HepG2 (cell line): ENCODE measurements at regions not wholly inside any gene's neighbourhood (a gene's known extent, or its start where the extent isn't known, plus 50 kb on each side); places are given as distances from the start of the nearest gene placed in this dataset.

Source experiments
- ATAC-seq: fragments of 200-7000 bp; cut with Tn5 transposase; 3 replicates; pipeline ENCODE4 v1.9.1; 2020; ENCODE audit warnings: mild to moderate bottlenecking, moderate library complexity
- BruUV-seq: library from RNA; stranded (reverse); fragments of 400-500 nt; replicated peaks from 2 replicates; lab custom pipeline; 2021; lab: Mats Ljungman, UMichigan
- CTCF ChIA-PET: fragments of 300-600 bp; formaldehyde crosslinking; extraction: SDS; loops from one replicate; lab custom pipeline; 2021; ENCODE audit warnings: low total read pairs, inconsistent platforms, low intra/inter-chr PET ratio; lab: Yijun Ruan, JAX
- POLR2A ChIA-PET: fragments of 350-600 bp; sonication (Branson Sonifier 250); formaldehyde crosslinking; loops from one replicate; lab custom pipeline; 2020; ENCODE audit warnings: antibody characterized with exemption, inconsistent platforms; lab: Yijun Ruan, JAX
- DNase-seq: peaks from one replicate; pipeline ENCODE4 v3.0.0-alpha.2; 2015; ENCODE audit warnings: low spot score
- FAIRE-seq: peaks from 3 replicates; lab custom pipeline; 2011; peaks lifted over from hg19 to GRCh38; lab: Jason Lieb, UNC
- H2AFZ ChIP-seq: one replicate; pipeline ENCODE4 v1.6.1; 2011; ENCODE audit warnings: low read length, inconsistent platforms
- H3K27ac ChIP-seq: fragments of 300-600 bp; 3 replicates; pipeline ENCODE4 v1.8.0; 2011; ENCODE audit warnings: mixed run types, mild to moderate bottlenecking, mixed read lengths, low read length, inconsistent platforms; ENCODE audit not compliant: insufficient read depth; ENCODE audit errors: extremely low read length
- H3K27me3 ChIP-seq, 2 experiments: fragments of 200-600 bp in 1 of 2; 2 replicates in 1 of 2; 3 replicates in 1 of 2; pipeline versions ENCODE4 v1.6.0 to v1.8.0; 2011; ENCODE audit warnings: low read length in 2 of 2, mild to moderate bottlenecking in 2 of 2, moderate library complexity in 2 of 2, inconsistent platforms in 1 of 2; ENCODE audit not compliant: insufficient read depth in 2 of 2, control insufficient read depth in 1 of 2
- H3K36me3 ChIP-seq, 2 experiments: fragments of 200-600 bp in 1 of 2; replicated peaks in 1 of 2; 2 replicates in 1 of 2; 3 replicates in 1 of 2; pipeline versions ENCODE4 v1.5.1 to v1.8.0; 2011; ENCODE audit warnings: low read length in 2 of 2, inconsistent platforms in 1 of 2; ENCODE audit not compliant: insufficient read depth in 2 of 2, control insufficient read depth in 1 of 2
- H3K4me1 ChIP-seq: 2 replicates; pipeline ENCODE4 v1.5.1; 2012; ENCODE audit warnings: low read length, inconsistent platforms; ENCODE audit not compliant: insufficient read depth
- H3K4me2 ChIP-seq: 2 replicates; pipeline ENCODE4 v1.6.0; 2011; ENCODE audit warnings: low read depth, low read length, inconsistent platforms
- H3K4me3 ChIP-seq, 3 experiments: fragments of 200-600 bp in 1 of 3; sonication (generic), shearing (Covaris generic) in 1 of 3; replicated peaks in 1 of 3; 2 replicates each; pipeline ENCODE4 v1.5.1; 2011 to 2016; ENCODE audit warnings: low read length in 3 of 3, inconsistent platforms in 2 of 3, low read depth in 2 of 3, mild to moderate bottlenecking in 2 of 3, control low read depth in 1 of 3, mixed read lengths in 1 of 3; ENCODE audit not compliant: insufficient read depth in 1 of 3
- H3K79me2 ChIP-seq: one replicate; pipeline ENCODE4 v1.6.1; 2011; ENCODE audit warnings: low read length, inconsistent platforms; ENCODE audit not compliant: insufficient read depth
- H3K9ac ChIP-seq: 2 replicates; pipeline ENCODE4 v1.6.0; 2011; ENCODE audit warnings: mild to moderate bottlenecking, low read depth, low read length, inconsistent platforms; ENCODE audit not compliant: insufficient read depth
- H3K9me3 ChIP-seq: 2 replicates; pipeline ENCODE4 v1.5.1; 2012; ENCODE audit warnings: mild to moderate bottlenecking, low read length
- H4K20me1 ChIP-seq: 2 replicates; pipeline ENCODE4 v1.6.0; 2011; ENCODE audit warnings: inconsistent platforms, mild to moderate bottlenecking, low read length, moderate library complexity; ENCODE audit not compliant: insufficient read depth
- EEA1 ChIP-seq: sonication (generic); formaldehyde crosslinking; IDR thresholded peaks from 2 replicates; pipeline ENCODE4 v1.5.1; 2020; ENCODE audit warnings: mild to moderate bottlenecking, missing genetic modification reagents, borderline replicate concordance
- KLF12 ChIP-seq: sonication (generic); formaldehyde crosslinking; IDR thresholded peaks from 2 replicates; pipeline ENCODE4 v1.4.0; 2020; ENCODE audit warnings: missing genetic modification reagents, borderline replicate concordance
- KLF9 ChIP-seq: IDR thresholded peaks from 2 replicates; pipeline ENCODE4 v1.6.1; 2016; ENCODE audit warnings: low read depth
- MBNL3 ChIP-seq: fragments of 250-450 bp; sonication (Bioruptor Pico); conservative IDR thresholded peaks from 2 replicates; pipeline ENCODE4 v1.8.0; 2022; ENCODE audit warnings: mild to moderate bottlenecking, inconsistent platforms
- MIER2 ChIP-seq: IDR thresholded peaks from 2 replicates; pipeline ENCODE4 v1.6.1; 2016; ENCODE audit warnings: missing biosample characterization, missing genetic modification reagents
- NRL ChIP-seq: sonication (generic); formaldehyde crosslinking; IDR thresholded peaks from 2 replicates; pipeline ENCODE4 v1.5.0; 2020; ENCODE audit warnings: missing genetic modification reagents, mild to moderate bottlenecking, moderate library complexity, borderline replicate concordance
- RARG ChIP-seq: sonication (generic); formaldehyde crosslinking; IDR thresholded peaks from 2 replicates; pipeline ENCODE4 v1.4.0; 2020; ENCODE audit warnings: low read depth, mild to moderate bottlenecking, missing genetic modification reagents
- SIN3A ChIP-seq: IDR thresholded peaks from 2 replicates; pipeline ENCODE4 v1.6.1; 2011; ENCODE audit warnings: low read depth, mild to moderate bottlenecking, control low read depth, low read length, borderline replicate concordance
- SIX4 ChIP-seq: sonication (generic); formaldehyde crosslinking; IDR thresholded peaks from 2 replicates; pipeline ENCODE4 v1.4.0; 2020; ENCODE audit warnings: missing genetic modification reagents
- TRIM24 ChIP-seq: sonication (generic); formaldehyde crosslinking; IDR thresholded peaks from 2 replicates; pipeline ENCODE4 v1.8.0; 2022; ENCODE audit warnings: mild to moderate bottlenecking, missing genetic modification reagents
- TSC22D2 ChIP-seq: sonication (generic); formaldehyde crosslinking; IDR thresholded peaks from 2 replicates; pipeline ENCODE4 v1.5.1; 2020; ENCODE audit warnings: missing genetic modification reagents, mild to moderate bottlenecking, borderline replicate concordance
- ZNF75D ChIP-seq: sonication (generic); formaldehyde crosslinking; IDR thresholded peaks from 2 replicates; pipeline ENCODE4 v1.8.1; 2023; ENCODE audit warnings: missing genetic modification reagents, mild to moderate bottlenecking, borderline replicate concordance
- ZNF766 ChIP-seq: sonication (generic); formaldehyde crosslinking; IDR thresholded peaks from 2 replicates; pipeline ENCODE4 v1.5.0; 2020; ENCODE audit warnings: missing genetic modification reagents, borderline replicate concordance
- ZSCAN22 ChIP-seq: sonication (generic); formaldehyde crosslinking; IDR thresholded peaks from 2 replicates; pipeline ENCODE4 v1.4.0; 2020; ENCODE audit warnings: mild to moderate bottlenecking, missing genetic modification reagents
- WGBS: methylation state at CpG from one replicate; pipeline ENCODE4 v1.1.6; 2017; ENCODE audit warnings: low lambda C conversion rate; 5-methylcytosine and 5-hydroxymethylcytosine counted together
- in situ Hi-C: cut with HindIII; loops from 2 replicates; pipeline ENCODE4 v1.10.0; 2017; ENCODE audit warnings: low pct_unique_long_range_greater_than_20kb; ENCODE audit not compliant: extremely low pct_ligation_motif_present
- intact Hi-C: fragments of 100-400 bp; cut with micrococcal nuclease; formaldehyde crosslinking; loops from one replicate; pipeline ENCODE4 v1.10.0; 2022; ENCODE audit not compliant: unreplicated experiment
- TF ChIP-seq, protein P1 (sequence below): sonication (generic); formaldehyde crosslinking; IDR thresholded peaks from 2 replicates; pipeline ENCODE4 v1.4.0; 2020; ENCODE audit warnings: missing genetic modification reagents
- TF ChIP-seq, protein P2 (sequence below): sonication (generic); formaldehyde crosslinking; IDR thresholded peaks from 2 replicates; pipeline ENCODE4 v1.5.1; 2020; ENCODE audit warnings: mild to moderate bottlenecking, moderate library complexity, missing genetic modification reagents
- TF ChIP-seq, protein P3 (sequence below): sonication (generic); formaldehyde crosslinking; IDR thresholded peaks from 2 replicates; pipeline ENCODE4 v1.4.0; 2020; ENCODE audit warnings: mild to moderate bottlenecking, missing genetic modification reagents, borderline replicate concordance
- TF ChIP-seq, protein P4 (sequence below): sonication (generic); formaldehyde crosslinking; IDR thresholded peaks from 2 replicates; pipeline ENCODE4 v1.4.0; 2020; ENCODE audit warnings: mild to moderate bottlenecking, missing genetic modification reagents

DNA sequence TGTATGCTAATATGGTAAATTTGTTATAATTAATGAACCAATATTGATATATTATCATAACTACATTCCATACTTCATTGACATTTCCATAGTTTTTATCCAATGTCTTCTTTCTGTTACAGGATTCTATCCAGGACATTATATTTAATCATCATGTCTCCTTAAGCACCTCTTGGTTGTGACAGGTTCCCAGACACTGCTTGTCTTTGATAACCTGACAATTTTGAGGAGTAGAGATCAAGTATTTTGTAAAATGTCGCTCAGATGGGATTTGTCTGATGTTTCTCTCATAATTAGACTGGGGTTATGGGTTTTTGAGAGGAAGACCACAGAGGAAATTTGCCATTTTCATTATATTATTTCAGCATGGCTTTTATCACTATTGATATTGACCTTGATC is 317.4 kb downstream of the PLOD2 start:
- no peak for FAIRE-seq
- no TSS peak for BruUV-seq
- no peak for ATAC-seq
- Histone ChIP-seq H3K27me3 (no peaks in the 10 kb centered on the region), H3K36me3 (no peaks in the 10 kb centered on the region), H3K4me3 (no peak overlapping the region), H3K9me3 (no peaks in the 10 kb centered on the region), H3K9ac (no peak overlapping the region), H3K27ac (no peak overlapping the region), H3K4me2 (no peak overlapping the region), H2AFZ (no peak overlapping the region), H3K4me1 (no peaks in the 10 kb centered on the region), H4K20me1 (no peaks in the 10 kb centered on the region), H3K79me2 (no peaks in the 10 kb centered on the region)
- CTCF ChIA-PET = no interaction called here
- no peak for DNase-seq
- 3% methylated on average over 1 of the region's 1 CpG for WGBS
- intact Hi-C loops (no loop called here), in situ Hi-C loops (no loop called here)
- POLR2A ChIA-PET = no interaction called here
- TF ChIP-seq KLF12 (CRISPR knock-in tag) = no peak
- no peak for TF ChIP-seq SIX4 (CRISPR knock-in tag)
- no peak for TF ChIP-seq TRIM24
- TF ChIP-seq MBNL3 (CRISPR knock-in tag) = no peak
- TF ChIP-seq TSC22D2 (CRISPR knock-in tag) = no peak
- TF ChIP-seq SIN3A = no peak
- TF ChIP-seq KLF9 (CRISPR knock-in tag) = no peak
- TF ChIP-seq ZNF766 (CRISPR knock-in tag) = no peak
- TF ChIP-seq, protein P1, sequence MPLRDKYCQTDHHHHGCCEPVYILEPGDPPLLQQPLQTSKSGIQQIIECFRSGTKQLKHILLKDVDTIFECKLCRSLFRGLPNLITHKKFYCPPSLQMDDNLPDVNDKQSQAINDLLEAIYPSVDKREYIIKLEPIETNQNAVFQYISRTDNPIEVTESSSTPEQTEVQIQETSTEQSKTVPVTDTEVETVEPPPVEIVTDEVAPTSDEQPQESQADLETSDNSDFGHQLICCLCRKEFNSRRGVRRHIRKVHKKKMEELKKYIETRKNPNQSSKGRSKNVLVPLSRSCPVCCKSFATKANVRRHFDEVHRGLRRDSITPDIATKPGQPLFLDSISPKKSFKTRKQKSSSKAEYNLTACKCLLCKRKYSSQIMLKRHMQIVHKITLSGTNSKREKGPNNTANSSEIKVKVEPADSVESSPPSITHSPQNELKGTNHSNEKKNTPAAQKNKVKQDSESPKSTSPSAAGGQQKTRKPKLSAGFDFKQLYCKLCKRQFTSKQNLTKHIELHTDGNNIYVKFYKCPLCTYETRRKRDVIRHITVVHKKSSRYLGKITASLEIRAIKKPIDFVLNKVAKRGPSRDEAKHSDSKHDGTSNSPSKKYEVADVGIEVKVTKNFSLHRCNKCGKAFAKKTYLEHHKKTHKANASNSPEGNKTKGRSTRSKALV (CRISPR knock-in tag) = no peak
- TF ChIP-seq, protein P2, sequence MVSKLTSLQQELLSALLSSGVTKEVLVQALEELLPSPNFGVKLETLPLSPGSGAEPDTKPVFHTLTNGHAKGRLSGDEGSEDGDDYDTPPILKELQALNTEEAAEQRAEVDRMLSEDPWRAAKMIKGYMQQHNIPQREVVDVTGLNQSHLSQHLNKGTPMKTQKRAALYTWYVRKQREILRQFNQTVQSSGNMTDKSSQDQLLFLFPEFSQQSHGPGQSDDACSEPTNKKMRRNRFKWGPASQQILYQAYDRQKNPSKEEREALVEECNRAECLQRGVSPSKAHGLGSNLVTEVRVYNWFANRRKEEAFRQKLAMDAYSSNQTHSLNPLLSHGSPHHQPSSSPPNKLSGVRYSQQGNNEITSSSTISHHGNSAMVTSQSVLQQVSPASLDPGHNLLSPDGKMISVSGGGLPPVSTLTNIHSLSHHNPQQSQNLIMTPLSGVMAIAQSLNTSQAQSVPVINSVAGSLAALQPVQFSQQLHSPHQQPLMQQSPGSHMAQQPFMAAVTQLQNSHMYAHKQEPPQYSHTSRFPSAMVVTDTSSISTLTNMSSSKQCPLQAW (CRISPR knock-in tag) = no peak
- TF ChIP-seq ZSCAN22 = no peak
- TF ChIP-seq, protein P3, sequence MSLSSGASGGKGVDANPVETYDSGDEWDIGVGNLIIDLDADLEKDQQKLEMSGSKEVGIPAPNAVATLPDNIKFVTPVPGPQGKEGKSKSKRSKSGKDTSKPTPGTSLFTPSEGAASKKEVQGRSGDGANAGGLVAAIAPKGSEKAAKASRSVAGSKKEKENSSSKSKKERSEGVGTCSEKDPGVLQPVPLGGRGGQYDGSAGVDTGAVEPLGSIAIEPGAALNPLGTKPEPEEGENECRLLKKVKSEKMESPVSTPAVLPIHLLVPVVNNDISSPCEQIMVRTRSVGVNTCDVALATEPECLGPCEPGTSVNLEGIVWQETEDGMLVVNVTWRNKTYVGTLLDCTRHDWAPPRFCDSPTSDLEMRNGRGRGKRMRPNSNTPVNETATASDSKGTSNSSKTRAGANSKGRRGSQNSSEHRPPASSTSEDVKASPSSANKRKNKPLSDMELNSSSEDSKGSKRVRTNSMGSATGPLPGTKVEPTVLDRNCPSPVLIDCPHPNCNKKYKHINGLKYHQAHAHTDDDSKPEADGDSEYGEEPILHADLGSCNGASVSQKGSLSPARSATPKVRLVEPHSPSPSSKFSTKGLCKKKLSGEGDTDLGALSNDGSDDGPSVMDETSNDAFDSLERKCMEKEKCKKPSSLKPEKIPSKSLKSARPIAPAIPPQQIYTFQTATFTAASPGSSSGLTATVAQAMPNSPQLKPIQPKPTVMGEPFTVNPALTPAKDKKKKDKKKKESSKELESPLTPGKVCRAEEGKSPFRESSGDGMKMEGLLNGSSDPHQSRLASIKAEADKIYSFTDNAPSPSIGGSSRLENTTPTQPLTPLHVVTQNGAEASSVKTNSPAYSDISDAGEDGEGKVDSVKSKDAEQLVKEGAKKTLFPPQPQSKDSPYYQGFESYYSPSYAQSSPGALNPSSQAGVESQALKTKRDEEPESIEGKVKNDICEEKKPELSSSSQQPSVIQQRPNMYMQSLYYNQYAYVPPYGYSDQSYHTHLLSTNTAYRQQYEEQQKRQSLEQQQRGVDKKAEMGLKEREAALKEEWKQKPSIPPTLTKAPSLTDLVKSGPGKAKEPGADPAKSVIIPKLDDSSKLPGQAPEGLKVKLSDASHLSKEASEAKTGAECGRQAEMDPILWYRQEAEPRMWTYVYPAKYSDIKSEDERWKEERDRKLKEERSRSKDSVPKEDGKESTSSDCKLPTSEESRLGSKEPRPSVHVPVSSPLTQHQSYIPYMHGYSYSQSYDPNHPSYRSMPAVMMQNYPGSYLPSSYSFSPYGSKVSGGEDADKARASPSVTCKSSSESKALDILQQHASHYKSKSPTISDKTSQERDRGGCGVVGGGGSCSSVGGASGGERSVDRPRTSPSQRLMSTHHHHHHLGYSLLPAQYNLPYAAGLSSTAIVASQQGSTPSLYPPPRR (CRISPR knock-in tag) = no peak
- TF ChIP-seq ZNF75D (CRISPR knock-in tag) = no peak
- TF ChIP-seq RARG (CRISPR knock-in tag) = no peak
- TF ChIP-seq NRL (CRISPR knock-in tag) = no peak
- no peak for TF ChIP-seq MIER2 (CRISPR knock-in tag)
- TF ChIP-seq, protein P4, sequence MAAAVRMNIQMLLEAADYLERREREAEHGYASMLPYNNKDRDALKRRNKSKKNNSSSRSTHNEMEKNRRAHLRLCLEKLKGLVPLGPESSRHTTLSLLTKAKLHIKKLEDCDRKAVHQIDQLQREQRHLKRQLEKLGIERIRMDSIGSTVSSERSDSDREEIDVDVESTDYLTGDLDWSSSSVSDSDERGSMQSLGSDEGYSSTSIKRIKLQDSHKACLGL (CRISPR knock-in tag) = no peak
- TF ChIP-seq EEA1 (CRISPR knock-in tag) = no peak
